K562 (cell line): ENCODE measurements at regions not wholly inside any gene's neighbourhood (a gene's known extent, or its start where the extent isn't known, plus 50 kb on each side); places are given as distances from the start of the nearest gene placed in this dataset.

Experiments
- ATAC-seq: fragments of 200-7000 bp; cut with Tn5 transposase; 3 replicates; pipeline ENCODE4 v1.9.1; 2020; ENCODE audit warnings: moderate library complexity
- BruUV-seq: library from RNA; stranded (reverse); fragments of 400-500 nt; replicated peaks from 2 replicates; lab custom pipeline; 2021; lab: Mats Ljungman, UMichigan
- CTCF ChIA-PET: fragments of 300-600 bp; formaldehyde crosslinking; extraction: SDS; loops from one replicate; lab custom pipeline; 2021; ENCODE audit warnings: low intra/inter-chr PET ratio; lab: Yijun Ruan, JAX
- POLR2A ChIA-PET: fragments of 300-600, 350-650 bp; sonication (Branson Sonifier 250); formaldehyde crosslinking; extraction: SDS; loops from one replicate; lab custom pipeline; 2021; ENCODE audit warnings: antibody characterized with exemption, inconsistent platforms; lab: Yijun Ruan, JAX
- DNase-seq, 4 experiments: peaks; one replicate each; pipeline versions ENCODE4 v3.0.0 to v3.0.0-alpha.2; 2011 to 2018; ENCODE audit warnings: low spot score in 3 of 4, mixed read lengths in 3 of 4; ENCODE audit errors: extremely low read depth in 1 of 4
- FAIRE-seq: peaks from 2 replicates; lab custom pipeline; 2011; peaks lifted over from hg19 to GRCh38; lab: Jason Lieb, UNC
- H2AFZ ChIP-seq: 2 replicates; pipeline ENCODE4 v1.6.0; 2011; ENCODE audit warnings: low read depth, low read length, control low read depth, inconsistent platforms
- H3K27ac ChIP-seq: fragments of 200-600 bp; 3 replicates; pipeline ENCODE4 v1.8.0; 2011; ENCODE audit warnings: low read depth, mild to moderate bottlenecking, control low read depth, inconsistent platforms, low read length, moderate library complexity, mixed read lengths; ENCODE audit errors: extremely low read depth
- H3K27me3 ChIP-seq, 2 experiments: fragments of 300-600 bp in 1 of 2; 2 replicates in 1 of 2; 3 replicates in 1 of 2; pipeline versions ENCODE4 v1.6.0 to v1.8.0; 2011; ENCODE audit warnings: inconsistent platforms in 2 of 2, low read length in 2 of 2, mild to moderate bottlenecking in 1 of 2, mixed read lengths in 1 of 2, moderate library complexity in 1 of 2; ENCODE audit not compliant: control insufficient read depth in 2 of 2, insufficient read depth in 2 of 2
- H3K36me3 ChIP-seq: fragments of 300-600 bp; 3 replicates; pipeline ENCODE4 v1.8.0; 2011; ENCODE audit warnings: mild to moderate bottlenecking, low read length, inconsistent platforms; ENCODE audit not compliant: control insufficient read depth, insufficient read depth
- H3K4me1 ChIP-seq, 2 experiments: fragments of 200-600 bp in 1 of 2; replicated peaks in 1 of 2; 2 replicates in 1 of 2; 3 replicates in 1 of 2; pipeline versions ENCODE4 v1.5.1 to v1.8.0; 2011; ENCODE audit warnings: inconsistent platforms in 2 of 2, low read length in 2 of 2, mild to moderate bottlenecking in 1 of 2, mixed read lengths in 1 of 2, moderate library complexity in 1 of 2; ENCODE audit not compliant: control insufficient read depth in 2 of 2, insufficient read depth in 2 of 2
- H3K4me2 ChIP-seq: 2 replicates; pipeline ENCODE4 v1.6.1; 2011; ENCODE audit warnings: low read length, control low read depth, inconsistent platforms, mixed read lengths; ENCODE audit not compliant: insufficient read depth
- H3K4me3 ChIP-seq: fragments of 200-600 bp; sonication (generic), shearing (Covaris generic); 2 replicates; pipeline ENCODE4 v1.5.1; 2016; ENCODE audit warnings: control low read depth, inconsistent platforms
- H3K79me2 ChIP-seq: fragments of 200-600 bp; 3 replicates; pipeline ENCODE4 v1.8.0; 2011; ENCODE audit warnings: low read length, inconsistent platforms; ENCODE audit not compliant: control insufficient read depth, insufficient read depth
- H3K9ac ChIP-seq, 2 experiments: 2 replicates each; pipeline versions ENCODE4 v1.6.0 to v1.6.1; 2011; ENCODE audit warnings: low read depth in 2 of 2, low read length in 2 of 2, control low read depth in 1 of 2, inconsistent platforms in 1 of 2, mild to moderate bottlenecking in 1 of 2, mixed read lengths in 1 of 2; ENCODE audit not compliant: insufficient read depth in 1 of 2
- H3K9me1 ChIP-seq: one replicate; pipeline ENCODE4 v1.6.0; 2011; ENCODE audit warnings: inconsistent platforms, mild to moderate bottlenecking, low read length, moderate library complexity; ENCODE audit not compliant: control insufficient read depth, insufficient read depth
- H3K9me3 ChIP-seq: replicated peaks from 2 replicates; pipeline ENCODE4 v1.5.1; 2011; ENCODE audit warnings: low read depth, low read length, inconsistent platforms; ENCODE audit not compliant: control insufficient read depth, insufficient read depth
- H4K20me1 ChIP-seq: replicated peaks from 2 replicates; pipeline ENCODE4 v1.6.1; 2011; ENCODE audit warnings: low read length, inconsistent platforms, mixed read lengths; ENCODE audit not compliant: control insufficient read depth, insufficient read depth
- CBFA2T3 ChIP-seq: fragments of 450-650 bp; IDR thresholded peaks from 2 replicates; pipeline ENCODE4 v1.6.1; 2017
- FOXK2 ChIP-seq, 2 experiments: fragments of 450-650 bp; IDR thresholded peaks in 1 of 2; conservative IDR thresholded peaks in 1 of 2; 2 replicates each; pipeline ENCODE4 v1.6.1; 2016; ENCODE audit warnings: low read depth in 2 of 2, mild to moderate bottlenecking in 1 of 2
- JUNB ChIP-seq: fragments of 450-650 bp; formaldehyde crosslinking; conservative IDR thresholded peaks from 2 replicates; pipeline ENCODE4 v1.4.0; 2020; ENCODE audit warnings: mild to moderate bottlenecking
- NFYB ChIP-seq: IDR thresholded peaks from 2 replicates; pipeline ENCODE4 v1.6.1; 2011; ENCODE audit warnings: mild to moderate bottlenecking, moderate library complexity; ENCODE audit not compliant: insufficient read length; ENCODE audit errors: extremely low read depth
- NR2C2 ChIP-seq, 2 experiments: fragments of 200-800 bp in 1 of 2; sonication (Bioruptor generic) in 1 of 2; sonication (generic) in 1 of 2; formaldehyde crosslinking in 1 of 2; IDR thresholded peaks; 2 replicates each; pipeline versions ENCODE4 v1.6.1 to v1.8.0; 2016 to 2022; ENCODE audit warnings: mild to moderate bottlenecking in 1 of 2, missing compliant biosample characterization in 1 of 2, missing genetic modification characterization in 1 of 2, missing genetic modification reagents in 1 of 2
- SOX6 ChIP-seq: fragments of 450-650 bp; IDR thresholded peaks from 2 replicates; pipeline ENCODE4 v1.6.1; 2014; ENCODE audit warnings: mild to moderate bottlenecking
- YY1 ChIP-seq, 3 experiments: IDR thresholded peaks; 2 replicates each; pipeline ENCODE4 v1.6.1; 2011; ENCODE audit warnings: low read length in 2 of 3, mild to moderate bottlenecking in 2 of 3, moderate library complexity in 2 of 3, borderline replicate concordance in 1 of 3, control low read depth in 1 of 3, low read depth in 1 of 3; ENCODE audit not compliant: insufficient read depth in 3 of 3, insufficient replicate concordance in 2 of 3, control insufficient read depth in 1 of 3, insufficient read length in 1 of 3; ENCODE audit errors: extremely low read depth in 1 of 3
- ZNF239 ChIP-seq: fragments of 250-450 bp; sonication (Bioruptor Pico); IDR thresholded peaks from 2 replicates; pipeline ENCODE4 v1.4.0; 2020; ENCODE audit warnings: mild to moderate bottlenecking
- ZNF785 ChIP-seq: fragments of 250-450 bp; sonication (Bioruptor Pico); IDR thresholded peaks from 2 replicates; pipeline ENCODE4 v1.4.0; 2020; ENCODE audit warnings: mild to moderate bottlenecking
- WGBS: fragments of 100-300 bp; shearing (Covaris generic); methylation state at CpG from one replicate; pipeline ENCODE4 v1.1.6; 2016; ENCODE audit warnings: low coverage, mixed read lengths; ENCODE audit not compliant: insufficient coverage; ENCODE audit errors: missing lambda C conversion rate; 5-methylcytosine and 5-hydroxymethylcytosine counted together
- in situ Hi-C: fragments of 300-500 bp; cut with MboI; formaldehyde crosslinking; loops from 4 replicates; pipeline ENCODE4 v1.15.0; 2018; ENCODE audit warnings: inconsistent platforms, mixed read lengths
- intact Hi-C: fragments of 100-400 bp; cut with micrococcal nuclease; formaldehyde crosslinking; loops from 2 replicates; pipeline ENCODE4 v1.14.2; 2022
- TF ChIP-seq, protein P1 (sequence below): fragments of 250-450 bp; sonication (Bioruptor Pico); IDR thresholded peaks from 2 replicates; pipeline ENCODE4 v1.9.0; 2021; ENCODE audit warnings: mild to moderate bottlenecking, inconsistent platforms
- TF ChIP-seq, protein P2 (sequence below), 2 experiments: fragments of 450-650 bp; formaldehyde crosslinking in 1 of 2; IDR thresholded peaks; 2 replicates each; pipeline versions ENCODE4 v1.4.0 to v1.6.1; 2014 to 2020; ENCODE audit warnings: mild to moderate bottlenecking in 2 of 2, borderline replicate concordance in 1 of 2, low read depth in 1 of 2

DNA sequence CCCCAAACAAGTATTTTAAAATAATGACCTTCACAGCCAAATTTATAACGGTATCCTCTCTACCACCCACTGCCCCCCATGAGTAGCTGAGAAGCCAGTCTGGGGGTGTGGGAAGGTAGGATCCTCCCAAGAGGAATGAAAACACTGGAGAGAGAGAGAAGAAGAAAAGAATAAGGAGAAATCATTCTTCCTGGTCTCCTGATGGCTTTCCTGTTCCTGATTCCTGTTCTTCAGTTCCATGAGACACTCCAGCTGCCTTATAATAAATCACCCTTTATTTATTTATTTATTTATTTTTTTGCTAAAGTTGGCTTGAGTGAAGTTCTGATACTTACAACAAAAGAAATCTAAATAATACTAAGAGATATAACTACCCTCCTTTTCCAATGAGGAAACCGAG, 56.4 kb upstream of the FAM20A start:
- WGBS = 4% methylated on average over 2 of the region's 2 CpGs
- no peak for FAIRE-seq
- H2AFZ ChIP-seq = no peak overlapping the region
- H3K9ac ChIP-seq = no peak overlapping the region
- H3K4me2 ChIP-seq = no peak overlapping the region
- BruUV-seq = no TSS peak
- no peaks in the 10 kb centered on the region for H3K79me2 ChIP-seq
- ChIA-PET CTCF (no interaction called here), POLR2A (interaction anchor here (0.7 kb wide), 2 partner anchors 30 to 46 kb away, joined by 3 read pairs; no protein-coding TSS in a partner anchor)
- H3K4me1 ChIP-seq = no peaks in the 10 kb centered on the region
- peaks cover 0 to 6% of the 10 kb centered on the region in 2 experiments; a peak in 1 of 5 replicates for H3K27me3 ChIP-seq
- H3K36me3 ChIP-seq = no peaks in the 10 kb centered on the region
- DNase-seq = no peak
- ATAC-seq = no peak
- no peaks in the 10 kb centered on the region for H3K9me1 ChIP-seq
- intact Hi-C loops = no loop called here
- H4K20me1 ChIP-seq = no peaks in the 10 kb centered on the region
- no peak overlapping the region for H3K4me3 ChIP-seq
- no peaks in the 10 kb centered on the region; the same call in 1 of the 2 replicates for H3K9me3 ChIP-seq
- H3K27ac ChIP-seq = no peak overlapping the region
- in situ Hi-C loops = no loop called here
- no peak for TF ChIP-seq JUNB
- TF ChIP-seq NFYB = no peak
- TF ChIP-seq CBFA2T3 = no peak
- no peak for TF ChIP-seq NR2C2 (CRISPR knock-in tag; IDR thresholded peaks at IDR 0.05)
- no peak for TF ChIP-seq NR2C2 (tag; IDR thresholded peaks at IDR 0.05)
- no peak for TF ChIP-seq FOXK2 (conservative IDR thresholded peaks at IDR 0.05 in 1 of 2, IDR thresholded peaks at IDR 0.05 in 1 of 2; ENCODE audit: low read depth in 2 of 2)
- TF ChIP-seq ZNF239 = no peak
- no peak for TF ChIP-seq SOX6
- TF ChIP-seq YY1 (IDR thresholded peaks at IDR 0.05; ENCODE audit: borderline replicate concordance in 1 of 3, control insufficient read depth in 1 of 3, extremely low read depth in 1 of 3, insufficient read depth in 3 of 3, insufficient read length in 1 of 3, insufficient replicate concordance in 2 of 3, low read depth in 1 of 3, low read length in 2 of 3) = no peak
- TF ChIP-seq ZNF785 (CRISPR knock-in tag) = no peak
- TF ChIP-seq, protein P1, sequence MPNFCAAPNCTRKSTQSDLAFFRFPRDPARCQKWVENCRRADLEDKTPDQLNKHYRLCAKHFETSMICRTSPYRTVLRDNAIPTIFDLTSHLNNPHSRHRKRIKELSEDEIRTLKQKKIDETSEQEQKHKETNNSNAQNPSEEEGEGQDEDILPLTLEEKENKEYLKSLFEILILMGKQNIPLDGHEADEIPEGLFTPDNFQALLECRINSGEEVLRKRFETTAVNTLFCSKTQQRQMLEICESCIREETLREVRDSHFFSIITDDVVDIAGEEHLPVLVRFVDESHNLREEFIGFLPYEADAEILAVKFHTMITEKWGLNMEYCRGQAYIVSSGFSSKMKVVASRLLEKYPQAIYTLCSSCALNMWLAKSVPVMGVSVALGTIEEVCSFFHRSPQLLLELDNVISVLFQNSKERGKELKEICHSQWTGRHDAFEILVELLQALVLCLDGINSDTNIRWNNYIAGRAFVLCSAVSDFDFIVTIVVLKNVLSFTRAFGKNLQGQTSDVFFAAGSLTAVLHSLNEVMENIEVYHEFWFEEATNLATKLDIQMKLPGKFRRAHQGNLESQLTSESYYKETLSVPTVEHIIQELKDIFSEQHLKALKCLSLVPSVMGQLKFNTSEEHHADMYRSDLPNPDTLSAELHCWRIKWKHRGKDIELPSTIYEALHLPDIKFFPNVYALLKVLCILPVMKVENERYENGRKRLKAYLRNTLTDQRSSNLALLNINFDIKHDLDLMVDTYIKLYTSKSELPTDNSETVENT = no peak
- TF ChIP-seq, protein P2, sequence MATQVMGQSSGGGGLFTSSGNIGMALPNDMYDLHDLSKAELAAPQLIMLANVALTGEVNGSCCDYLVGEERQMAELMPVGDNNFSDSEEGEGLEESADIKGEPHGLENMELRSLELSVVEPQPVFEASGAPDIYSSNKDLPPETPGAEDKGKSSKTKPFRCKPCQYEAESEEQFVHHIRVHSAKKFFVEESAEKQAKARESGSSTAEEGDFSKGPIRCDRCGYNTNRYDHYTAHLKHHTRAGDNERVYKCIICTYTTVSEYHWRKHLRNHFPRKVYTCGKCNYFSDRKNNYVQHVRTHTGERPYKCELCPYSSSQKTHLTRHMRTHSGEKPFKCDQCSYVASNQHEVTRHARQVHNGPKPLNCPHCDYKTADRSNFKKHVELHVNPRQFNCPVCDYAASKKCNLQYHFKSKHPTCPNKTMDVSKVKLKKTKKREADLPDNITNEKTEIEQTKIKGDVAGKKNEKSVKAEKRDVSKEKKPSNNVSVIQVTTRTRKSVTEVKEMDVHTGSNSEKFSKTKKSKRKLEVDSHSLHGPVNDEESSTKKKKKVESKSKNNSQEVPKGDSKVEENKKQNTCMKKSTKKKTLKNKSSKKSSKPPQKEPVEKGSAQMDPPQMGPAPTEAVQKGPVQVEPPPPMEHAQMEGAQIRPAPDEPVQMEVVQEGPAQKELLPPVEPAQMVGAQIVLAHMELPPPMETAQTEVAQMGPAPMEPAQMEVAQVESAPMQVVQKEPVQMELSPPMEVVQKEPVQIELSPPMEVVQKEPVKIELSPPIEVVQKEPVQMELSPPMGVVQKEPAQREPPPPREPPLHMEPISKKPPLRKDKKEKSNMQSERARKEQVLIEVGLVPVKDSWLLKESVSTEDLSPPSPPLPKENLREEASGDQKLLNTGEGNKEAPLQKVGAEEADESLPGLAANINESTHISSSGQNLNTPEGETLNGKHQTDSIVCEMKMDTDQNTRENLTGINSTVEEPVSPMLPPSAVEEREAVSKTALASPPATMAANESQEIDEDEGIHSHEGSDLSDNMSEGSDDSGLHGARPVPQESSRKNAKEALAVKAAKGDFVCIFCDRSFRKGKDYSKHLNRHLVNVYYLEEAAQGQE (IDR thresholded peaks at IDR 0.05; ENCODE audit: borderline replicate concordance) = no peak
- TF ChIP-seq, protein P2 (CRISPR knock-in tag; IDR thresholded peaks at IDR 0.05; ENCODE audit: low read depth) = no peak
